Gastrocnemius medialis (tissue), 4 donors: ENCODE measurements at regions not wholly inside any gene's neighbourhood (a gene's known extent, or its start where the extent isn't known, plus 50 kb on each side); places are given as distances from the start of the nearest gene placed in this dataset.

Experiments
- ATAC-seq, 2 donors: fragments of 150-250 bp; one replicate each; pipeline ENCODE4 v1.9.1; 2016
- DNase-seq, 2 donors: peaks; one replicate each; pipeline ENCODE4 v3.0.0-alpha.2; 2019
- H3K27ac ChIP-seq, 4 donors: fragments of 200-600 bp; sonication (generic); 1 replicate in 1 of 4; 2 replicates in 3 of 4; pipeline ENCODE4 v1.5.1; 2016 to 2018; ENCODE audit warnings: mild to moderate bottlenecking in 2 of 4, moderate library complexity in 1 of 4
- H3K27me3 ChIP-seq, 3 donors: fragments of 200-600 bp; sonication (generic) in 2 of 3; 1 replicate in 1 of 3; 2 replicates in 2 of 3; pipeline versions ENCODE4 v1.5.1 to v1.6.0; 2016 to 2019; ENCODE audit warnings: mild to moderate bottlenecking in 1 of 3, moderate library complexity in 1 of 3
- H3K36me3 ChIP-seq, 2 donors: fragments of 200-600 bp; sonication (generic) in 1 of 2; one replicate each; pipeline ENCODE4 v1.5.1; 2017 to 2018
- H3K4me1 ChIP-seq, 2 donors: fragments of 200-600 bp; sonication (generic) in 1 of 2; one replicate each; pipeline ENCODE4 v1.5.1; 2016 to 2017; ENCODE audit warnings: mild to moderate bottlenecking in 2 of 2
- H3K4me3 ChIP-seq, 4 donors: fragments of 200-600 bp; sonication (generic) in 3 of 4; 1 replicate in 1 of 4; 2 replicates in 3 of 4; pipeline ENCODE4 v1.5.1; 2016 to 2019; ENCODE audit warnings: mild to moderate bottlenecking in 2 of 4
- H3K9me3 ChIP-seq, 3 donors: fragments of 200-600 bp; sonication (generic) in 2 of 3; 1 replicate in 1 of 3; 2 replicates in 2 of 3; pipeline ENCODE4 v1.5.1; 2016 to 2019
- CTCF ChIP-seq, 5 experiments: fragments of 450-650 bp in 3 of 5; fragments of 200-600 bp in 2 of 5; sonication (generic) in 2 of 5; IDR thresholded peaks in 4 of 5; conservative IDR thresholded peaks in 1 of 5; 1 replicate in 4 of 5; 2 replicates in 1 of 5; pipeline ENCODE4 v1.5.1; 2016 to 2019; ENCODE audit warnings: antibody characterized with exemption in 5 of 5, mild to moderate bottlenecking in 3 of 5, moderate library complexity in 3 of 5
- POLR2A ChIP-seq, 2 donors: fragments of 450-650 bp; IDR thresholded peaks; one replicate each; pipeline ENCODE4 v1.6.1; 2017; ENCODE audit warnings: antibody characterized with exemption in 2 of 2, mild to moderate bottlenecking in 2 of 2, moderate library complexity in 2 of 2
- in situ Hi-C, 4 donors: fragments of 200-750 bp; cut with MboI; loops; one replicate each; pipeline versions ENCODE4 v1.15.0 to v1.8.0; 2017; ENCODE audit warnings: low sequenced_read_pairs in 4 of 4
- intact Hi-C: fragments of 100-400 bp; cut with DNase I; formaldehyde crosslinking; loops from one replicate; pipeline ENCODE4 v1.15.1; 2023; ENCODE audit warnings: low total_unique reads

- no peak for DNase-seq
- Histone ChIP-seq H3K27me3 (no peaks in the 10 kb centered on the region), H3K27ac (no peak overlapping the region), H3K9me3 (no peaks in the 10 kb centered on the region), H3K4me3 (no peak overlapping the region), H3K36me3 (no peaks in the 10 kb centered on the region), H3K4me1 (no peaks in the 10 kb centered on the region)
- TF ChIP-seq POLR2A (IDR thresholded peaks at IDR 0.05) (no peak), CTCF (IDR thresholded peaks at IDR 0.05 in 4 of 5, conservative IDR thresholded peaks at IDR 0.05 in 1 of 5) (no peak)
- in situ Hi-C loops, result no loop called here
- no peak for ATAC-seq
- intact Hi-C loops, result no loop called here
Measured at GRCh38 chr4:41838590-41838989, 90.1 kb upstream of the PHOX2B start.

GRCh38 chr4:41835321-41835995 is 86.9 kb upstream of the PHOX2B start:
- no peak for ATAC-seq
- Histone ChIP-seq H3K4me1 (no peaks in the 10 kb centered on the region), H3K4me3 (no peak overlapping the region), H3K9me3 (no peaks in the 10 kb centered on the region), H3K27ac (no peak overlapping the region), H3K27me3 (peaks cover 0 to 4% (median 0%) of the 10 kb centered on the region in 3 donors), H3K36me3 (no peaks in the 10 kb centered on the region)
- in situ Hi-C loops (no loop called here), intact Hi-C loops (no loop called here)
- TF ChIP-seq POLR2A (IDR thresholded peaks at IDR 0.05), result no peak
- no peak for TF ChIP-seq CTCF (IDR thresholded peaks at IDR 0.05 in 4 of 5, conservative IDR thresholded peaks at IDR 0.05 in 1 of 5)
- DNase-seq, result no peak

GRCh38 chr4:41832961-41833360 is 84.4 kb upstream of the PHOX2B start:
- DNase-seq, result no peak
- no peak for ATAC-seq
- in situ Hi-C loops (no loop called here), intact Hi-C loops (no loop called here)
- TF ChIP-seq POLR2A (IDR thresholded peaks at IDR 0.05) (no peak), CTCF (IDR thresholded peaks at IDR 0.05 in 4 of 5, conservative IDR thresholded peaks at IDR 0.05 in 1 of 5) (no peak)
- Histone ChIP-seq H3K4me3 (no peak overlapping the region), H3K4me1 (no peaks in the 10 kb centered on the region), H3K36me3 (no peaks in the 10 kb centered on the region), H3K27me3 (peaks cover 0 to 4% (median 0%) of the 10 kb centered on the region in 3 donors), H3K9me3 (no peaks in the 10 kb centered on the region), H3K27ac (no peak overlapping the region)

- ATAC-seq, result no peak
- peaks cover 0 to 7% (median 0%) of the 10 kb centered on the region in 3 donors for H3K27me3 ChIP-seq
Measured at GRCh38 chr4:41822325-41822724, 73.8 kb upstream of the PHOX2B start.

More at GRCh38 chr4:41822325-41822724, 73.8 kb upstream of the PHOX2B start:
- H3K9me3 ChIP-seq, result no peaks in the 10 kb centered on the region
- no peak for DNase-seq
- H3K36me3 ChIP-seq, result no peaks in the 10 kb centered on the region
- H3K4me3 ChIP-seq, result no peak overlapping the region
- no peak overlapping the region for H3K27ac ChIP-seq
- H3K4me1 ChIP-seq, result no peaks in the 10 kb centered on the region
- TF ChIP-seq CTCF (IDR thresholded peaks at IDR 0.05 in 4 of 5, conservative IDR thresholded peaks at IDR 0.05 in 1 of 5), result no peak
- TF ChIP-seq POLR2A (IDR thresholded peaks at IDR 0.05), result no peak
- in situ Hi-C loops, result no loop called here
- intact Hi-C loops, result no loop called here
